ENCODE measurements at regions not wholly inside any gene's neighbourhood (a gene's known extent, or its start where the extent isn't known, plus 50 kb on each side); places are given as distances from the start of the nearest gene placed in this dataset.

DNA sequence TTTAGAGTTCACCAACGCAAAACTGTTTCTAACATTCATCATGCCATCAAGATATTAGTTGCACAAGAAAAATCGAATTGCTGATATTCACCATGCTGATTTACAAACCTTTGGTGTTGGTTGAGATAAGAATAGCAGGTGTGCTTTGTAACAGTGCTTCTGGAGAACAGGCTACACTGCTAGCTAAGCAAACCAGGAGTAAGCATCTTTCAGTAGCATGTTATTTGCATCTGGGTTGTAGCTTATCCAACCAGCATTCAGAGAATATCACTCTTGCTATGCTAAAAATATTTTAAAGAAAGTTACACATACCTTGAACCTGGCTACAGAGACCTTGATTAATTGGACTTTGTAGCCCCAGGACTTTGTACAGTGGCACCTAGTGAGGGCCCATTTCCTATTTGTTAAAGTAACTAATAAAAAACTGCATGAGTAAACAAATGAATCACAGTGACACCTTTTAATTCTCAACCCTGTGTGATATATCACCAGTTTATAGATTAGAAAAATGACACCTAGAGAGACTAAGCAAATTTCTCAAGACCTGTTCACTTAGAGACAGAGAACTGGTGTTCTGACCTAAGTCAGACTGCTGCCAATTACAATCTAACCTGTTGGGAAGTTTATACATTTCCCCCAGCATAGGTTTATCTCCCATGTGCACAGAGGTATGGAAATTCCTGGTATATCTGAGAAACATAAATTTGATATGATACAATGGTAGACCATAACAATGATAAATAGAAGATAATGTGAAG, 435.5 kb upstream of the TGFBR2 start:
- no peak for DNase-seq

DNA sequence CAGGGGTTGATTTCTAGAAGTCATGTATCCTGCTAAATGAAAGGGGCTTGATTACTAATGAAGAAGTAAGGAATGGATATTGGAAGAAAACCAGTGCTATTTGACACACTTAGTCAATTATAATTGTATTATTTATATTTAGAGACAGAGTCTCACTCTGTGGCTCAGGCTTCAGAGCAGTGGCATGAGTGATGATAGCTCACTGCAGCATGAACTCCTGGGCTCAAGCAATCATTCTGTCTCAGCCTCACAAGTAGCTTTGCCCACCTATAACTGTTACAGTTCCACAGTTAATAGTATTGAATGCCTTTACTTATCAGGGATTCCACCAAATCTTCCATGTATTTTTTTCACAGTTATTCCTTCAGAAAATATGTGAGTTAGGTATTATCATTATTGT, 432.0 kb upstream of the TGFBR2 start:
- DNase-seq: no peak

DNA sequence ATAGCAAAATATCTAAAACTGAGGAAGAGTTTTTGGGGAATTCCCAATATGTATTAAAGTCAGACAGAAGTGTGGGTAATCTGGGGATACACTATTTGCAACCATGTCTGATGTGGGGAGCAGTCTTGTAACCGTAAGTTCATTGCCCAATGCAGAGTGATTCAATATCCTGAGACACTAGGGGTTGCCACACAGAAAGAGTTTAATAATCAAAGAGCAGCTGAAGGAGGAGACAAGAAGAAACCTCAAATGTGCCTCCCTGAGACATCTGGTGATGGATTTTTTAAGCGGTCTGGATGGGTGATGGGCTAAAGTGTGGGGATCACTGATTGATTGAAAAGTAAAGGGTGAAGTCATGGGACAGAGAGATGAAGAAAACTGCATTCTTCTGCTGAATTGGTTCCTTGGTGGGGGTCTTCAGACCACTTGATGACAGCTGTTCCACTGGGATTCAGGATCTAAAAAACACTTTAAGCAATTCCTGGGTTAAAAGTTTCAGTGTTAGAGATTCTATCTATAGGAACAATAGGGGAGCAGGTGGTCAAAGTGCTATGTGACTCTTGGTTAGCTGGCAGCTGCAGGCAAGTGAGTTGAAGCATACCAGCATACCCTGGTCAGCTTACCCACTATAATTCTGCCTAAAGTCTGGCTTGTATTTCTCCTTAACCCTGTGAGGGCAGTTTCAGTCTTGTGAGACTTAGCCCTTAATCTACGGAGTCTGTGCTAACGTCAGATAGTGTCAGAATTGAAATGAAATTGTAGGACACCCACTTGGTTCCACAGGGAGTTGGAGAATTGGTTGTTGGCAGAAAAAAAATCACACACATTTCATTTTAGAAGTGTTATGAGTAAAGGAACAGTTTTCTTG, 425.9 kb upstream of the TGFBR2 start:
- no peak for DNase-seq

DNA sequence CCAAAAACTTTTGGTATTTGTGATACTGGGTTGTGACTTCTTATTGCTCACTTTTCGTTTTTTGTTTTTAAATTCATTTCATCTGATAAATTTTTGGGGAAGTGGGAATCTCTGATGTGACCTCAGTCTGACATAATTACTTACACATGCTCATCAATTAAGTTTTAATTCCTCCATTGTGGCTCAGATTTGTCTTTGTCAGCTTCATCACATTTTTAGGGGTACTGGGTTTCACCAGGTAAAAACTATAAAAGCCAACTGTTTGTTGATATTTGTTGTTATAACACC, 425.3 kb upstream of the TGFBR2 start:
- DNase-seq: no peak

DNA sequence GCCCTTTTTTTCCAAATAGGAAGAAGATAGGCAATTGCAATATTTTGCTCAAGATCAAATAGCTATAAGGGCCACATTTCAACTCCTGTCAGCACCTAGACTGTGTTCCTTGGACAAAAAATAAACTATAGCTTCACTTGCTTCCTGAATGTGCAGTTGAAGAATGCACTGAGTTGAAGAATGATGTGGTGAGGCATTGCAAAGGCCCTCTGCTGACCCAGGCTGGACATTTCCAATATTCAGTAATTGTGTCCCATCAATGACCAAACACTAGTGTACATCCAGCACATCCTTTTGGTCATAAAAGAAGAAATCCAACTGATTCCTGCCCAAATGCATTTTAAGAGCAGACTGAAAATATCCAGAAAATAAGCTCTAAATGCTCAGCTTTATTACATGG, 424.8 kb upstream of the TGFBR2 start:
- no peak for DNase-seq

DNA sequence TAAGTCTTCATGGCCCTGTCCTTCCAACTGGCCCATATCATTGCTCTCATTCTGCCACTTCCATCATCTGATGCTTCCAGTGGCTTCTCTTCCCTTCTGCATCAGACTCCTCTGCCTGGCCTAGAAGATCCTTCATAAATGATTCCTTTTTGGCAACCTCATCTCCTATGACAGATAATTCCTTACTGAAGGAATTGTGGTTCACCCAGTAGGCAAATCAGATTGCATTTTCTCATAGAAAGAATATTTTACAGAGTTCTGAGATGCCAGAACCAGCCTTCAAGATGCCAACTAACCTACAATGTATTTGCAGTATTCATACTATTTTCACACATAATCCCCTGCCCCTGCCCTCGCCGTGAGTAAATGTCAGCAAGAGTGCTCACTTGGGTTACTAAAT, 423.0 kb upstream of the TGFBR2 start:
- DNase-seq: no peak

DNA sequence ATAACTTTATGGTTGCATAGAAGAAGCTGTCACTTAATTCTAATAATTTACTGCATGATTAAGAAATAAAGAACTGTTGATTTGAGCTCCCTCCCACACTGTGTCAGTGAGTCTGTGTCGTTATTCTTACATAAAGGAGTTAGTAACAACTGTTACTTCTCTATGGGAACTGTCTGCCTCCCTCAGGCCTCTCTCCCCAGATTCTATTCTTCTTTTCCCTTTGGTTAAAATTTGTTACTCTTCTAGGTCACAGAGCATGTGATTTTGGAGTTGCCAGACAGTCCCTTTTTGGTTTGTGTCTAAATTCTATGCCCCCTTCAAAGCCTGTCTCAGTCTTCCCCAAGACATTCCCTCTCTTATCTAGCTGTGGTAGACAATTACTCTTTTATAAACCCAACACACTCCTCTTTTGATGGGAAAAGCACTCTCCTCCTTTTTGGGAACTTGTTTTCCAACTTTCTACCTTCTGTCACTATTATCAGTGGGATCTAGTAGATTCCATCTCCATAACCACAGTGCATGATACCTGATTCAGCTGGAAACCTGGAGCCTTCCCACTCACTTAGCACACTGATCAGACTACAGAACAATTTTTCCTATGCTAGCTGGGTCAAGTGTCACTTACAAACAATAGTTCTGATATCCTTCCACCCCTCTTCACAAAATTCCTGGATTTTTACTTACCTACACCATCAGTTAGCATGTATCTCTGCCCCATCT, 422.1 kb upstream of the TGFBR2 start:
- no peak for DNase-seq

DNA sequence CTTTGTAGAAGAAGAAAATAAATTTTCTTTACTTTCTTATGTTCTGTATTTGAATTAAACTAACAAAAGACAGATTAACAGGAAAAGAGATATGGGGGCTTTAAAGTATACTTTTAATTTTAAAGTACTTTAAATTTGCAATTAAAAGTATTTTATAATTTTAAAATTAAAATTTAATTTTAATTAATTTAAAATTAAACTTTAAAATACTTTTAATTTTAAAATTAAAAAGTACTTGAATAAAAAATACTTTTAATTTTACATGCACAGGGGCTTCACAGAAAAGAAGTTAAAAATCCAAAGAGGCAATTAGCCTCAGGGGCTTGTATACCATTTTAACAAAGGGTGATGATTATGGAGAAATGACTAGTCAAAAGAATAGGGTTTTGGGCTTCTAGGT, 420.5 kb upstream of the TGFBR2 start:
- DNase-seq: no peak

DNA sequence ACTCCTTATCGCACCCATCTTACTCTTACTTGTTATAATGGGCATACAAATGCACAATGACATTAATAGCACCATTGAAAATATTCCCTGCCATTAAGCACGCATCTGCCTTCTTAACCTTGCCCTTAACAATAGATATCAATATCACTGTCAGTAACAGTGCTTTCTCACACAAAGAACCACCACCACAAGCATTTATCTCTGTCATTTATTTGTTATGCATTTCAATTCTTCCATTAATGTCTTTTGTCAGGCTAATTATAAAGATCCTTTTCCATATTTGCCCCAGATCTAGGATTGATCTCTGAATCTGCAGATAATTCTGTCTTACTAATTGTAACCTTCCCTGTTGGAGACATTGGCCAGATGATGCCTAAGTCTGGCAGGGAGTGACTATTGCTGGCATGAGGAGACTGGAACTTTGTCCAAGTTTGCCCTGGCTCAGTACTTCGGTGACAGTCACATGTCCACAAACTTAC, 419.6 kb upstream of the TGFBR2 start:
- DNase-seq: no peak

DNA sequence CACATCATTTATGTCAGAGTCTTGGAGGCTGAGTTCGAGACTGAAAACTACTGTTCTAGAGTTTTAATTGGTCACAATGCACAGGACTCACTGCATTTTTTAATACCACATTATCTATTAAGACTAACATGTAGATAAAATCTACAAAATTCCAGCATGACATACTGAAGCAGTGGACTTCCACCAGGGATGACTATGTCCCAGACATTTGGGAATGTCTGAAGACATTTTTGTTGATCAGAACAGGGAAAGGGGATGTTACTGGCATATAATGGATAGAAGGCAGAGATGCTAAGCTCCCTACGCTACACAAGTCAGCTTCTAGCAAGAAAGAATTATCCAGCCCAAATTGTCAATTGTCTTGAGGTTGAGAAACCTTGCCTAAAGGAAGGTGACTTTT, 419.0 kb upstream of the TGFBR2 start:
- no peak for DNase-seq

DNA sequence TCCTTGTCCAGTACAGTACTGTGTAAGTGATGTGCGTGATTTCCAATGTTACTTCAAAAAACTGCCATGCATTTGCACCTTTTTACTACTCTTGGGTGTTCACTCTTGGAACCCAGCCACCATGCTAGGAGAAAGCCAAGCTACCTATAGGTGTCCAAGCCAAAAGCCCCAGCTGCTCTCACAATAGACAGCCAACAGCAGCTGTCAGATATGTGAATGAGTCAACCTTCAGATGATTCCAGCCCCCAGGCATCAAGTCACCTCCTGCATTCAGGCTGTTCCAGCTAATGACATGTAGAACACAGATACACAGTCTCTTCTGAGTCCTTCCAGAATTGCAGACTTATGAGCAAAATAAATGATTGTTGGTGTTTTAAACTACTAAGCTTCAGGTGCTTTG, 417.7 kb upstream of the TGFBR2 start:
- DNase-seq: peak; percentile 71

DNA sequence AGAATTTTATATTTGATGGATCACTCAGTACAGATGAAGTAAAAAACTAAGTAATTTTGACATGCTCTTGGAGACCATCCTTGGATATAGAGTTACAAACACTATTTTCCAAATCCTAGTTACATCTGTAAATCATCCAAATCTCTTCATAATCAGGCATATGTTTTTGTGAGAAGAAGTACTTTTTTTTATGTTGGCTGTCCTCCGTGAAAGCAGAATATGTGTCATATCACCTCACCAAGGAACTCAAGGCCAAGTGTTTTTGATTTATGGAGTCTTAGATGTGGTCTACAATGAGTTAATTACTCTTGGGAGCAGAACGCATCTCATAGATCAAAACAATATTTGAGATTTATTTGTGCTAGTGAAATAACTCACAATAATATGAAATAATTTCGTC, 416.5 kb upstream of the TGFBR2 start:
- no peak for DNase-seq

DNA sequence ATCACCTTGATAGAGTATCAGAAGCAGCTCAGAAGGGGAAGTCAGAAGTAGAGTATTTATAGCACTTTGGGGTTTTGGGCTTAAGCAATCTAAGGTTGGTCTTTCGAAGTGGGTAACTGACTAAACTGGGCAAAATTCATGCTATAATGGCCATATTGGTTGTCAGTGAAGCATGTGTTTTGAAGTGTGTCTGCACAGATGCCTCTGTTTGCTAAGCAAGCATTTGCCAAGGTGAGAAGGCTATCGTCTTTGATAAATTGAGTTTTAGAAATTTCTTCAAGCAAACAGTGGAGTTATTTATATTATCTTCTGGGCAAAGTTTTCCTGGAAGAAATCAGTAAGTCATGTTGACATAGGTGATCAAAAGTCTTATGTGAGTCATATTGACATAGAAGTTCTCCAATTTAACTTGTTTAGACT, 412.8 kb upstream of the TGFBR2 start:
- DNase-seq: peak; percentile 56

DNA sequence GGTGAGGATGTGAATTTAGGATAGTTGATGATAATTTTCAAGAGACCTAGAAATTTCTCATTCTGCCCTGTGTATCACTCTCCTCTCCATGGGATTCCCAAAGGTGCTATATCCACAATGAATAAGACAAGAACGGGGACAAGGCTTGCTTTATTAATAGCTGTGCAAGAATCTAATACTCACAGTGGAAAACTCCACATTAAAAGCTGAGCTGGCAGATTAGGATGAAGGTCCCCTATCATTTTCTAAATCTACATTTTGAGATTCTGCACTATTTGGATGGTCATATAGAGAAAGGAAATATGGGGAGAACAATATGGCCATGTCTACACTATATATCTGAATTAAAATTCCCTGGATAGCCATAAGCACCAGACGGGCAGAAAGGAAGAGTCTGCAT, 411.0 kb upstream of the TGFBR2 start:
- no peak for DNase-seq

DNA sequence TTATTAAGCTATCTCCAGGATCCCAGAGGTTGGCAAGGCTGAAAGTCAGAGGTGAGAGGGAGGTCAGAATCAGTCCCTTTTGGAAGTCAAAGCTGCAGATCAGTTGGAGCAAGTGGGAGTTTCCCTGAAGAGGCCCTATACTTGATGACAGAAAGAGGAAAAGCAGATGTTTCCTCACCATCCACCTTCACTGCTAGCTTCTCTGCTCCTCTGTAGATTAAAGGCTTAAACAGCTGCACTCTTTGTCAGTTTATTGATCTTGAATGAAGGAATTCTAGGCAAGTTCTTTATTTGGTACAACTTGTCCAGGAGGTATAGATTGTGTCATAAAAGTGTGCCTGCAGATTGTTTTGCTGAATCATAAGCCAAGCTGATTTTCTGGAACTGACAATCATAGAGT, 408.2 kb upstream of the TGFBR2 start:
- peak; percentile 1 for DNase-seq

DNA sequence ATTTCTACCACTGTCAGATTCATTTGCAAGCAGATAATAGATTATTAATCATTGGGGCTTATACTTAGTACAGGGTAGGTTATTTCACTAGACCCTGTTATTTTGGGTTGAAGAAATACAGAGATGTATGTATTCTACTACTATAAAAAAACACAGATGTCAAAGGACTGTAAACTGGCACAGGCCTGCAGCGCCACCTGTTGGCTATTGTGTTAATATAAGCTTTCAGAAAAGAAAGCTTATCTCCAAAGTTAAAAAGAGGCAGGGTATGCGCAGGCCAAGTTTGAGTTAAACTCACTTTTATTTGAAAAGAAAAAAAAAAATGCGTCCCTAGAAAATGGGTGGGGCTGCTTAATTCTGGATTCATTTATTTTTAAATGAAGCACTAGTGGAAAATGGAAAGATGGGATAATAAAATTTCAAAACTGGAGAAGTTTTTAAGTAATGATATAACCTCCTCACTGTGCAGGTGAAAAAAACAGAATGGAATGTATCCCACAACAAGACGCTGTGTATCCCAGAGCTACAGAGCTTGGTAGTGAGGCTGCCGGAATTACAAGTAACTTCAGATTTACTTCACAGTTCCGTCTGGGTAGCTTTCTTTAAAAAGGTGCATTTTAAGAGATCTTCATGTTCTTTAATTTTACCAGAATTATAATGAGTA, 407.2 kb upstream of the TGFBR2 start:
- peak; percentile 57 for DNase-seq

DNA sequence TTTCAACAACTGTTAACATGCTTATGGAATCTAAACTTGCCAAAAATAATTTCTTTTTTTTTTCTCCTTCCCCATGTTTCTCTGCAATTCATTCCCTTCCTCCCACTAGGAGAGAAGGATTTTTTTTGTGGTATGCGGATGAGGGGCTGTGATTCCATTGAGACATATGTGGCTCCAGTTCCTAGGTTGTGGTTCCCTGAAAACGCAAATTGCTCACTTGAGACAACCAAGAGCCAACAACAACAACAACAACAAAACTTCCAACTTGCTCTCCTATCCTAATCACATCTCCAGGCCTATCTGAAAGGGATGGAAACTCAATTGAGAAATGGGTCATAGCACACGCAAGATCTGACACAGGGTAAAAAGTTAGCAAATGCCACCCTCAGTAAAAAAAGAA, 406.5 kb upstream of the TGFBR2 start:
- no peak for DNase-seq

DNA sequence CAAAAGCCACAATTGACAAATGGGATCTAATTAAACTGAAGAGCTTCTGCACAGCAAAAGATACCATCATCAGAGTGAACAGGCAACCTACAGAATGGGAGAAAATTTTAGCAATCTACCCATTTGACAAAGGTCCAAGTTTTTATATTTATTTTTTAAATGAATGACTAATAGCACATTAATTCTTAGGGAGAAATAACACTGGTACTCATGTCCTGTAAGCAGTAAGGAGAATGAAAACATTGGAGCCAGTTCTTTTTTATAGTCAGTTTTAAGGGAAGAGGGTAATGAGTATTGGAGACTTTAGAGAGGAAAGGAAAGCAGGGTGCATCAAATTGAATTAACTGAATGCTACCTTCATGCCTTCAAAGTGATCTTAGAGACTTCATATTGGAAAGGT, 404.7 kb upstream of the TGFBR2 start:
- no peak for DNase-seq

DNA sequence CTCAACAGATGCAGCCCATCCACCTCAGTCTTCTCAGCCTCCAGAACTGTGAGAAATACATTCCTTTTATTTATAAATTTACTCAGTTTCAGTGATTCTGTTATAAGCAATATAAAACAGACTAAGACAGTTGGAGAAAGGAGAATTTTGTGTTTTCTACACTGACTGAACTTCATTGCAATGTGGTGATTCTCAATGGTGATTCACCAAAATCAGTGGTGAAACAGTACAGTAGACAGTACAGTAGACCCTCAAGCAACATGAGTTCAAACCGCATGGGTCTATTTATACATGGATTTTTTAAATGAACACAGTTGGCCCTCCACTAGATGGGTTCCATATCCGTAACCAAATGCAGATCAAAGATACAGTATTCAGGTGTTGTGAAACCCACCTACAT, 403.1 kb upstream of the TGFBR2 start:
- no peak for DNase-seq

DNA sequence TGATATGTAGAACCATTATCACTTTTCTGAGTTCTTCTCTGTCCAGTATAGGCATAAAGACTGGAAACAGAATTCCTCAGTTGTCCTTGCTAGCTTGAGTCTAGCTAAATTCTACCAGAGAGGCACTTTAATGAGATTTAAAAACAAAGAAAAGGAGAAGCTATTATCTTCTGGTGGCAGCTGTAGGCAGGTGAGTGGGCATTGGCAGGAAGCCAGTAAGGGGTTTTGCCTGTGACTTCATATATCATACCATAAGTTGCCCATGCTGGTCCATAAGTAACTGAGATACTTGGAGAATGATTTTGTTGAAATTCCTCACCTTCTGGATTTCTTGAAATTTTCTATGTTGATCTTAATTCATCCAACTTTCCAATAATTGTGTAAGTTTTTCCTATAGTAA, 402.3 kb upstream of the TGFBR2 start:
- no peak for DNase-seq

DNA sequence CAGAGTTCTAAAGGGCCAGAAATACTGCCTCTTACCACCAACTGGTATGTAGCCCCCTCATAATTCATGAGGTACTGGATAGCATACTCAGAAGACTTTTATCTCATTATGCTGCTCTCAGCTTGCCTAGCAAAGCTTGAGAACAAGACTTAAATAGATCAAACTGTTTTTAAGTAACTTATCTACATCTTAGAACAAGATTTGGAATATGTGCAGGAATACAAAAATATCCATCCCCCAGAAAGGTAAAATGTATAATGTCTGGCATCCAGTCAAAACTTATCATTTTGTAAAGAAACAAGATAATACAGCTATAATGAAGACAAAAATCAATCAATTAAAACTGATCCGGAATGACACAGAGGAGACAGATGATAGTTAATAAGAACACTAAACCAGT, 400.4 kb upstream of the TGFBR2 start:
- DNase-seq: no peak

DNA sequence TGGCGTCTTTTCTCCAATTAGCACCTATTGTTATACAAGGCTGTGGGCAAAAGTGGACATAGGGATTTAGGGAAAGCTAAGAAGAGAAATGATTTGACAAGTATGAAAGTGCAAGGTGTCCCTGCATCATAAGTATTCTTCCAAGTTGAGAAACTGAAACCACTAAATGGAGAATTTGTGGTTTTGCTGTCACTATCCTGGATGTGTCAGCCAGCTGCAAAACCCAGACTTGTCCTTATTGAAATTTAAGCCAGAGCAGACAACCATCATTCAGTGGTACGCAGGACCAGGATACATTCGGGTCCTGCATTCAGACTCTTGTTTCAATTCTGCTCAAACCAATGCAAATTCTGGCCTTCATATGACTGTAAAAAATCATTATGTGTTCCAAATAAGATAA, 384.8 kb upstream of the TGFBR2 start:
- no peak for DNase-seq

DNA sequence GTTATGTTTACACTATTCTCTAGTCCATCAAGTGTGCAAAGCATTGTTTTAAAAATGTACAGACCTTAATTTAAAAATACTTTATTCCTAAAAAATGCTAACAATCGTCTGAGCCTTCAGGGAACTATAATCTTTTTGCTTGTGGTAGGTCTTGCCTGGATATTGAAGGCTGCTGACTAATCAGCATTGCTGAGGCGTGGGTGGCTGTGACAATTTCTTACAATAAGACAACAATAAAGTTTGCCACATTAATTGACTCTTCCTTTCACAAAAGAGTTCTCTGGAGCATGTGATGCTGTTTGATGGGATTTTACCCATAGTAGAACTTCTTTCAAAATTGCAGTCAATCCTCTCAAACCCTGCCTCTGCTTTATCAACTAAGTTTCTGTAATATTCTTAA, 384.0 kb upstream of the TGFBR2 start:
- no peak for DNase-seq
